ENCODE measurements at regions not wholly inside any gene's neighbourhood (a gene's known extent, or its start where the extent isn't known, plus 50 kb on each side); places are given as distances from the start of the nearest gene placed in this dataset.

- TF ChIP-seq CTCF (conservative IDR thresholded peaks at IDR 0.05; ENCODE audit: low read depth, low read length) (no peak), EZH2 (IDR thresholded peaks at IDR 0.05; ENCODE audit: low read length, unreplicated experiment) (no peak), EZH2phosphoT487 (IDR thresholded peaks at IDR 0.05; ENCODE audit: borderline replicate concordance, low read length) (no peak)
Observed at GRCh38 chr3:167166594-167167253, 213.4 kb downstream of the ZBBX start.
